Left lung (tissue), 4 donors: ENCODE measurements at regions not wholly inside any gene's neighbourhood (a gene's known extent, or its start where the extent isn't known, plus 50 kb on each side); places are given as distances from the start of the nearest gene placed in this dataset.
A peak's percentile ranks its signal among the peaks of the same experiment; 100 is the strongest.

Experiments
- ATAC-seq: fragments of 200-7000 bp; cut with Tn5 transposase; one replicate; pipeline ENCODE4 v1.9.1; 2020; ENCODE audit warnings: moderate library complexity
- DNase-seq, 4 donors: peaks; one replicate each; pipeline ENCODE4 v3.0.0-alpha.2; 2013 to 2020
- H3K27ac ChIP-seq, 2 donors: fragments of 200-600 bp; sonication (generic) in 1 of 2; one replicate each; pipeline versions ENCODE4 v1.5.0 to v1.8.0; 2020 to 2021
- H3K27me3 ChIP-seq, 2 donors: fragments of 200-600 bp; sonication (generic) in 1 of 2; one replicate each; pipeline versions ENCODE4 v1.5.0 to v1.8.0; 2020 to 2021
- H3K36me3 ChIP-seq, 2 donors: fragments of 200-600 bp; sonication (generic) in 1 of 2; one replicate each; pipeline versions ENCODE4 v1.5.0 to v1.8.0; 2020 to 2021
- H3K4me1 ChIP-seq, 2 donors: fragments of 200-600 bp; one replicate each; pipeline ENCODE4 v1.8.0; 2021
- H3K4me3 ChIP-seq, 2 donors: fragments of 200-600 bp; sonication (generic) in 1 of 2; one replicate each; pipeline versions ENCODE4 v1.5.0 to v1.8.0; 2020 to 2021; ENCODE audit warnings: mild to moderate bottlenecking in 1 of 2
- H3K9me3 ChIP-seq, 2 donors: fragments of 200-600 bp; sonication (generic) in 1 of 2; one replicate each; pipeline versions ENCODE4 v1.5.0 to v1.8.0; 2020 to 2021
- CTCF ChIP-seq, 2 donors: fragments of 200-600 bp; sonication (generic) in 1 of 2; IDR thresholded peaks; one replicate each; pipeline versions ENCODE4 v1.5.0 to v1.8.0; 2021; ENCODE audit warnings: antibody characterized with exemption in 2 of 2
- intact Hi-C, 2 donors: fragments of 100-400 bp; cut with DNase I; formaldehyde crosslinking; loops; one replicate each; pipeline versions ENCODE4 v1.11.2 to v1.14.2; 2022
- donor health status: DM: no; HTN: yes; CAD: no.
- donor health status: DM: no; HTN: no; CAD: no.

DNA sequence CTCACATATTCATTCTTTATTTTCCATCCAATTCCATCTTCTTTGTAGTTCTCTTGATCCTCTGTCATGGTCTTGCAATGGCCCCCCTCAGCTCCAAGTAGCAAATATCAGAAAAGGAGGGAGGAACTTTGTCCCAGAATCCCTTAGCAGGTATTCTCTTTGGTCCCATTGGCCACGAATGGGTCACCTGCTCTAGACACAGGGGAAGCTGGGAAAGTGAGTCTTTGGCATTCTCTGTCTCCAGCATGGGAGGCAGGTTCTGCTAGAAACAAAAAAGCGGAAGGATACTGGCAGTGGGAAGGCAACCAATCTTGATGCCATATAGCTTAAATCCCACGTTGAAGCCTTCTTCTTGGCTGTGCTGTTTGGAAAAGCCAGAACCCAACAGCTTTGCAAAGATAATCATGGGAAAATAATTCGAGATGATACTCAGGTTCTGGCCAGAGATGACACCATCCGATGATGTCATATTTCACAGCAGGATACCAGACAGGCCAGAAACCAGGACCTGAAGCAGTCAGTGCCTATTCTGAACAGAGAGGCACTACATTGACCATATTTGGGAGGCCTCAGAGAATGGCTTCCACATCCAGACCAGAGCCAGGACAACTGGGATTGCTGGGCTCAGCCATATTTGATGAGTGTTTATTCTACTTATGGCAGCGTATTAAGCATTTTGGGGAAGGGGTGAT lies 110.4 kb upstream of the ATXN3L start:
- intact Hi-C loops: no loop called here
- no peaks in the 10 kb centered on the region for H3K9me3 ChIP-seq
- ATAC-seq: no peak
- H3K27ac ChIP-seq: no peak overlapping the region
- TF ChIP-seq CTCF (IDR thresholded peaks at IDR 0.05): no peak
- H3K4me1 ChIP-seq: no peaks in the 10 kb centered on the region
- no peak overlapping the region for H3K4me3 ChIP-seq
- H3K27me3 ChIP-seq: no peaks in the 10 kb centered on the region
- no peak for DNase-seq
- no peaks in the 10 kb centered on the region for H3K36me3 ChIP-seq

- ATAC-seq: peak; percentile 40
- H3K4me1 ChIP-seq: no peaks in the 10 kb centered on the region
- no peak overlapping the region for H3K27ac ChIP-seq
- H3K27me3 ChIP-seq: no peaks in the 10 kb centered on the region
- H3K36me3 ChIP-seq: no peaks in the 10 kb centered on the region
- TF ChIP-seq CTCF (IDR thresholded peaks at IDR 0.05): no peak
- DNase-seq: peak in 2 of 4 donors; percentile 10 to 36
- H3K4me3 ChIP-seq: no peak overlapping the region
- intact Hi-C loops: no loop called here
- H3K9me3 ChIP-seq: no peaks in the 10 kb centered on the region
Measured at GRCh38 chrX:13428053-13428786, 108.4 kb upstream of the ATXN3L start.

- no peaks in the 10 kb centered on the region for H3K36me3 ChIP-seq
- H3K27ac ChIP-seq: no peak overlapping the region
- no peak overlapping the region for H3K4me3 ChIP-seq
- no peaks in the 10 kb centered on the region for H3K9me3 ChIP-seq
- no peak for ATAC-seq
- no peak for TF ChIP-seq CTCF (IDR thresholded peaks at IDR 0.05)
- no peaks in the 10 kb centered on the region for H3K27me3 ChIP-seq
- DNase-seq: no peak
- intact Hi-C loops: no loop called here
- H3K4me1 ChIP-seq: no peaks in the 10 kb centered on the region
Measured at GRCh38 chrX:13427441-13428052, 107.7 kb upstream of the ATXN3L start.

DNA sequence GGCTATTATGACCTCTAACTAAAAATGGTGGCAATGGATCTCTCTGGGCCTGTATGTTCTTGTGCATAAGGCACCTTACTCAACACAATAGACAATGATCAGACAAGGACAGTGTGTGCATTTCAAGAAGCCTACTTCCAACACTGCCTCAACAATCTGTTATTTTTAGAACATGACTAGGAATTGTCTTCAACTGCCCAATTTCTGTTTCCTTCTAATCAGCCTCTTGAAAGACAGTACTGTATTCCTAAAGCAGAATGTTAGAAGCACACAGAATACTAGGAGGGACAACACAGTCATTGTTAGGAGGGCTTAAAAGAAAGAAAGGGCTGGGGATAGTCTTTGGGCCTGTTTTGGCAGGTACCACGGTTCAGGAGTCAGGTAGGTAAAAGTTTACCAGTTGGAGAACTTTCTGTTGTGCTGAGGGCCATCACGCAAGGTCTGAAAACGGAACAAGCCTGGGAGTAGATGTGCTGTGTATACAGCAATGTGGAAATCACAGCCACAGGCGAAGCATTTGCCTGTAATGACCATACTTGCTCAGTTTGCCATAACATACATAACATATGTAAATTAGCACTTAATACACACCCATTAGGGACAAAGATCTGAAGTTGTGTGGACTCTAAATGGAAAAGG lies 100.8 kb upstream of the ATXN3L start:
- Histone ChIP-seq H3K27me3 (no peaks in the 10 kb centered on the region), H3K27ac (no peak overlapping the region), H3K4me3 (no peak overlapping the region), H3K36me3 (no peaks in the 10 kb centered on the region), H3K4me1 (no peaks in the 10 kb centered on the region), H3K9me3 (no peaks in the 10 kb centered on the region)
- intact Hi-C loops: no loop called here
- no peak for ATAC-seq
- no peak for TF ChIP-seq CTCF (IDR thresholded peaks at IDR 0.05)
- DNase-seq: no peak

- no peak for ATAC-seq
- H3K9me3 ChIP-seq: no peaks in the 10 kb centered on the region
- TF ChIP-seq CTCF (IDR thresholded peaks at IDR 0.05): no peak
Measured at GRCh38 chrX:13419918-13420317, 100.1 kb upstream of the ATXN3L start.

More at GRCh38 chrX:13419918-13420317, 100.1 kb upstream of the ATXN3L start:
- no peak for DNase-seq
- Histone ChIP-seq H3K36me3 (no peaks in the 10 kb centered on the region), H3K27me3 (no peaks in the 10 kb centered on the region), H3K4me3 (no peak overlapping the region), H3K27ac (no peak overlapping the region), H3K4me1 (no peaks in the 10 kb centered on the region)
- intact Hi-C loops: no loop called here
